ENCODE measurements at regions not wholly inside any gene's neighbourhood (a gene's known extent, or its start where the extent isn't known, plus 50 kb on each side); places are given as distances from the start of the nearest gene placed in this dataset.

DNA sequence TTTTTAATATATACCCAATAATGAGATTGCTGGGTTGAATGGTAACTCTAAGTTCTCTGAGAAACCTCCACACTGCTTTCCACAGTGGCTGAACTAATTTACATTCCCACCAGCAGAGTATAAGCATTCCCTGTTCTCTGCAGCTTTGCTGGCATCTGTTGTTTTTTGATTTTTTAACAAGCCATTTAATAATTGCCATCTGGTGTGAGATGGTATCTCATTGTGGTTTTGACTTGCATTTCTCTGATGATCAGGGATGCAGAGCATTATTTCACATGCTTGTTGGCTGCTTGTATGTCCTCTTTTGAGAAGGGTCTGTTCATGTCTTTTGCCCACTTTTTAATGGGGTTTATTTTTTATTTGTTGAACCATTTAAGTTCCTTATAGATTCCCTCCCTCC, 75.0 kb upstream of the EPHB3 start:
- TF ChIP-seq, protein P1, sequence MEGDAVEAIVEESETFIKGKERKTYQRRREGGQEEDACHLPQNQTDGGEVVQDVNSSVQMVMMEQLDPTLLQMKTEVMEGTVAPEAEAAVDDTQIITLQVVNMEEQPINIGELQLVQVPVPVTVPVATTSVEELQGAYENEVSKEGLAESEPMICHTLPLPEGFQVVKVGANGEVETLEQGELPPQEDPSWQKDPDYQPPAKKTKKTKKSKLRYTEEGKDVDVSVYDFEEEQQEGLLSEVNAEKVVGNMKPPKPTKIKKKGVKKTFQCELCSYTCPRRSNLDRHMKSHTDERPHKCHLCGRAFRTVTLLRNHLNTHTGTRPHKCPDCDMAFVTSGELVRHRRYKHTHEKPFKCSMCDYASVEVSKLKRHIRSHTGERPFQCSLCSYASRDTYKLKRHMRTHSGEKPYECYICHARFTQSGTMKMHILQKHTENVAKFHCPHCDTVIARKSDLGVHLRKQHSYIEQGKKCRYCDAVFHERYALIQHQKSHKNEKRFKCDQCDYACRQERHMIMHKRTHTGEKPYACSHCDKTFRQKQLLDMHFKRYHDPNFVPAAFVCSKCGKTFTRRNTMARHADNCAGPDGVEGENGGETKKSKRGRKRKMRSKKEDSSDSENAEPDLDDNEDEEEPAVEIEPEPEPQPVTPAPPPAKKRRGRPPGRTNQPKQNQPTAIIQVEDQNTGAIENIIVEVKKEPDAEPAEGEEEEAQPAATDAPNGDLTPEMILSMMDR (IDR thresholded peaks at IDR 0.05; ENCODE audit: low read depth, low read length, poor library complexity, severe bottlenecking): no peak
- no peak for TF ChIP-seq EZH2phosphoT487 (IDR thresholded peaks at IDR 0.05; ENCODE audit: borderline replicate concordance, low read length)
